ENCODE measurements at regions not wholly inside any gene's neighbourhood (a gene's known extent, or its start where the extent isn't known, plus 50 kb on each side); places are given as distances from the start of the nearest gene placed in this dataset.
"Not testable (repeated sequence)": the region's sequence is repeated elsewhere in the genome, so short reads cannot be mapped to it uniquely, and the experiment has no call there.

- no peaks in the 10 kb centered on the region for H3K9me3 ChIP-seq (ENCODE audit: control insufficient read depth, low read length)
- H3K9ac ChIP-seq (ENCODE audit: low read length): no peak overlapping the region
- DNase-seq (ENCODE audit: low read depth): no peak
- H3K27me3 ChIP-seq (replicated peaks; ENCODE audit: control insufficient read depth, insufficient read depth, low read length): no peaks in the 10 kb centered on the region
- no peaks in the 10 kb centered on the region for H3K4me1 ChIP-seq (ENCODE audit: control insufficient read depth, insufficient read depth, low read length)
- no peak overlapping the region for H3K4me3 ChIP-seq (ENCODE audit: low read length)
- no peaks in the 10 kb centered on the region for H3K36me3 ChIP-seq (ENCODE audit: control insufficient read depth, insufficient read depth, low read length, severe bottlenecking)
Measured at GRCh38 chr1:98288494-98288893, 367.7 kb upstream of the DPYD start.

GRCh38 chr1:98287626-98288025, 366.8 kb upstream of the DPYD start:
- DNase-seq (ENCODE audit: low read depth): peak; percentile 4
- Histone ChIP-seq H3K4me3 (ENCODE audit: low read length) (no peak overlapping the region), H3K4me1 (ENCODE audit: control insufficient read depth, insufficient read depth, low read length) (no peaks in the 10 kb centered on the region), H3K9me3 (ENCODE audit: control insufficient read depth, low read length) (no peaks in the 10 kb centered on the region), H3K27me3 (replicated peaks; ENCODE audit: control insufficient read depth, insufficient read depth, low read length) (no peaks in the 10 kb centered on the region), H3K36me3 (ENCODE audit: control insufficient read depth, insufficient read depth, low read length, severe bottlenecking) (no peaks in the 10 kb centered on the region), H3K9ac (ENCODE audit: low read length) (no peak overlapping the region)

GRCh38 chr1:98286656-98287055, 365.8 kb upstream of the DPYD start:
- Histone ChIP-seq H3K4me3 (ENCODE audit: low read length) (no peak overlapping the region), H3K4me1 (ENCODE audit: control insufficient read depth, insufficient read depth, low read length) (no peaks in the 10 kb centered on the region), H3K9ac (ENCODE audit: low read length) (no peak overlapping the region), H3K9me3 (ENCODE audit: control insufficient read depth, low read length) (no peaks in the 10 kb centered on the region), H3K36me3 (ENCODE audit: control insufficient read depth, insufficient read depth, low read length, severe bottlenecking) (no peaks in the 10 kb centered on the region), H3K27me3 (replicated peaks; ENCODE audit: control insufficient read depth, insufficient read depth, low read length) (no peaks in the 10 kb centered on the region)
- no peak for DNase-seq (ENCODE audit: low read depth)

- not testable (repeated sequence) for H3K4me1 ChIP-seq (ENCODE audit: control insufficient read depth, insufficient read depth, low read length); H3K27me3 ChIP-seq (replicated peaks; ENCODE audit: control insufficient read depth, insufficient read depth, low read length); H3K9me3 ChIP-seq (ENCODE audit: control insufficient read depth, low read length); DNase-seq (ENCODE audit: low read depth); H3K4me3 ChIP-seq (ENCODE audit: low read length); H3K36me3 ChIP-seq (ENCODE audit: control insufficient read depth, insufficient read depth, low read length, severe bottlenecking); H3K9ac ChIP-seq (ENCODE audit: low read length)
Measured at GRCh38 chr1:98285286-98285685, 364.5 kb upstream of the DPYD start.

- no peak for DNase-seq (ENCODE audit: low read depth)
- Histone ChIP-seq H3K9ac (ENCODE audit: low read length) (no peak overlapping the region), H3K4me1 (ENCODE audit: control insufficient read depth, insufficient read depth, low read length) (no peaks in the 10 kb centered on the region), H3K27me3 (replicated peaks; ENCODE audit: control insufficient read depth, insufficient read depth, low read length) (no peaks in the 10 kb centered on the region), H3K36me3 (ENCODE audit: control insufficient read depth, insufficient read depth, low read length, severe bottlenecking) (no peaks in the 10 kb centered on the region), H3K9me3 (ENCODE audit: control insufficient read depth, low read length) (no peaks in the 10 kb centered on the region), H3K4me3 (ENCODE audit: low read length) (no peak overlapping the region)
Measured at GRCh38 chr1:98280049-98280448, 359.2 kb upstream of the DPYD start.

GRCh38 chr1:98278055-98278454, 357.2 kb upstream of the DPYD start:
- DNase-seq (ENCODE audit: low read depth): no peak
- Histone ChIP-seq H3K9ac (ENCODE audit: low read length) (no peak overlapping the region), H3K4me3 (ENCODE audit: low read length) (no peak overlapping the region), H3K27me3 (replicated peaks; ENCODE audit: control insufficient read depth, insufficient read depth, low read length) (no peaks in the 10 kb centered on the region), H3K36me3 (ENCODE audit: control insufficient read depth, insufficient read depth, low read length, severe bottlenecking) (no peaks in the 10 kb centered on the region), H3K4me1 (ENCODE audit: control insufficient read depth, insufficient read depth, low read length) (no peaks in the 10 kb centered on the region), H3K9me3 (ENCODE audit: control insufficient read depth, low read length) (no peaks in the 10 kb centered on the region)

GRCh38 chr1:98277118-98277517, 356.3 kb upstream of the DPYD start:
- Histone ChIP-seq H3K4me3 (ENCODE audit: low read length) (no peak overlapping the region), H3K27me3 (replicated peaks; ENCODE audit: control insufficient read depth, insufficient read depth, low read length) (no peaks in the 10 kb centered on the region), H3K36me3 (ENCODE audit: control insufficient read depth, insufficient read depth, low read length, severe bottlenecking) (no peaks in the 10 kb centered on the region), H3K9ac (ENCODE audit: low read length) (no peak overlapping the region), H3K9me3 (ENCODE audit: control insufficient read depth, low read length) (no peaks in the 10 kb centered on the region), H3K4me1 (ENCODE audit: control insufficient read depth, insufficient read depth, low read length) (no peaks in the 10 kb centered on the region)
- peak; percentile 15 for DNase-seq (ENCODE audit: low read depth)

GRCh38 chr1:98276514-98276913, 355.7 kb upstream of the DPYD start:
- no peak for DNase-seq (ENCODE audit: low read depth)
- H3K4me3 ChIP-seq (ENCODE audit: low read length): no peak overlapping the region
- H3K9me3 ChIP-seq (ENCODE audit: control insufficient read depth, low read length): no peaks in the 10 kb centered on the region
- no peaks in the 10 kb centered on the region for H3K4me1 ChIP-seq (ENCODE audit: control insufficient read depth, insufficient read depth, low read length)
- H3K9ac ChIP-seq (ENCODE audit: low read length): no peak overlapping the region
- H3K27me3 ChIP-seq (replicated peaks; ENCODE audit: control insufficient read depth, insufficient read depth, low read length): no peaks in the 10 kb centered on the region
- no peaks in the 10 kb centered on the region for H3K36me3 ChIP-seq (ENCODE audit: control insufficient read depth, insufficient read depth, low read length, severe bottlenecking)

- Histone ChIP-seq H3K4me3 (ENCODE audit: low read length) (no peak overlapping the region), H3K9me3 (ENCODE audit: control insufficient read depth, low read length) (no peaks in the 10 kb centered on the region), H3K9ac (ENCODE audit: low read length) (no peak overlapping the region), H3K36me3 (ENCODE audit: control insufficient read depth, insufficient read depth, low read length, severe bottlenecking) (no peaks in the 10 kb centered on the region), H3K27me3 (replicated peaks; ENCODE audit: control insufficient read depth, insufficient read depth, low read length) (no peaks in the 10 kb centered on the region), H3K4me1 (ENCODE audit: control insufficient read depth, insufficient read depth, low read length) (peaks cover 19% of the 10 kb centered on the region)
- no peak for DNase-seq (ENCODE audit: low read depth)
Measured at GRCh38 chr1:98268316-98268715, 347.5 kb upstream of the DPYD start.

- no peaks in the 10 kb centered on the region for H3K36me3 ChIP-seq (ENCODE audit: control insufficient read depth, insufficient read depth, low read length, severe bottlenecking)
- no peak for DNase-seq (ENCODE audit: low read depth)
- H3K4me3 ChIP-seq (ENCODE audit: low read length): peak overlapping the region; percentile 56
- no peaks in the 10 kb centered on the region for H3K27me3 ChIP-seq (replicated peaks; ENCODE audit: control insufficient read depth, insufficient read depth, low read length)
- H3K9ac ChIP-seq (ENCODE audit: low read length): no peak overlapping the region
- H3K4me1 ChIP-seq (ENCODE audit: control insufficient read depth, insufficient read depth, low read length): peaks cover 19% of the 10 kb centered on the region
- no peaks in the 10 kb centered on the region for H3K9me3 ChIP-seq (ENCODE audit: control insufficient read depth, low read length)
Measured at GRCh38 chr1:98267423-98267822, 346.6 kb upstream of the DPYD start.

- Histone ChIP-seq H3K9me3 (ENCODE audit: control insufficient read depth, low read length) (no peaks in the 10 kb centered on the region), H3K4me1 (ENCODE audit: control insufficient read depth, insufficient read depth, low read length) (peaks cover 19% of the 10 kb centered on the region), H3K27me3 (replicated peaks; ENCODE audit: control insufficient read depth, insufficient read depth, low read length) (no peaks in the 10 kb centered on the region), H3K4me3 (ENCODE audit: low read length) (no peak overlapping the region), H3K36me3 (ENCODE audit: control insufficient read depth, insufficient read depth, low read length, severe bottlenecking) (no peaks in the 10 kb centered on the region), H3K9ac (ENCODE audit: low read length) (no peak overlapping the region)
- DNase-seq (ENCODE audit: low read depth): no peak
Measured at GRCh38 chr1:98264727-98265126, 343.9 kb upstream of the DPYD start.

GRCh38 chr1:98260839-98261238, 340.0 kb upstream of the DPYD start:
- H3K9me3 ChIP-seq (ENCODE audit: control insufficient read depth, low read length): no peaks in the 10 kb centered on the region
- no peaks in the 10 kb centered on the region for H3K27me3 ChIP-seq (replicated peaks; ENCODE audit: control insufficient read depth, insufficient read depth, low read length)
- no peaks in the 10 kb centered on the region for H3K4me1 ChIP-seq (ENCODE audit: control insufficient read depth, insufficient read depth, low read length)
- H3K9ac ChIP-seq (ENCODE audit: low read length): no peak overlapping the region
- no peak overlapping the region for H3K4me3 ChIP-seq (ENCODE audit: low read length)
- H3K36me3 ChIP-seq (ENCODE audit: control insufficient read depth, insufficient read depth, low read length, severe bottlenecking): no peaks in the 10 kb centered on the region
- no peak for DNase-seq (ENCODE audit: low read depth)
